ENCODE measurements at regions not wholly inside any gene's neighbourhood (a gene's known extent, or its start where the extent isn't known, plus 50 kb on each side); places are given as distances from the start of the nearest gene placed in this dataset.

DNA sequence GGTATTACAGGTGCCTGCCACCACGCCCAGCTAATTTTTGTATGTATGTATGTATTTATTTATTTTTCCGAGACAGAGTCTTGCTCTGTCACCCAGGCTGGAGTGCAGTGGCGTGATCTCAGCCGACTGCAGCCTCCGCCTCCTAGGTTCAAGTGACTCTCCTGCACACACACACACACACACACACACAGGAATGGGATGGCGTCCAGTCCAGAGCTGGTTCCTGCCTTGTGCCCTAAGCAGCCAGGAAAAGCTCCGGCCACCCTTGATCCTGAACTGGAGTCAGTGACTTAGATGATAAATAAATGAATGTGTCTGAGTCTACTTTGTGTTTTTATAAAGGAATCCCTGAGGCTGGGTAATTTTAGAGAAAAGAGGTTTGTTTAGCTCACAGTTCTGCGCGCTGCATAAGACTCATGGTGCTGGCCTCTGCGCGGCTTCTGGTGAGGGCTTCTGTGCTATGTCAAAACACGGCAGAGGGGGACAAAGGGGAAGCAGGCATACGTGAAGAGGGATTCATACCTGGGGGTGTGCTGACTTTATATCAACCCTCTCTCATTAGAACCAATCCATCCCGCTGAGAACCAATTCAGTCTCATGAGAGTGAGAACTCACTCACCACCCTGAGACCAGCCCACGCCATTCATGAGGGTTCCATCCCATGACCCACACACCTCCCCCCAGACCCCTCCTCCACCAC, 59.7 kb upstream of the PHLPP1 start:
- ATAC-seq (ENCODE audit: low FRiP score) = no peak
- DNase-seq (ENCODE audit: low spot score) = no peak
- TF ChIP-seq, protein P1, sequence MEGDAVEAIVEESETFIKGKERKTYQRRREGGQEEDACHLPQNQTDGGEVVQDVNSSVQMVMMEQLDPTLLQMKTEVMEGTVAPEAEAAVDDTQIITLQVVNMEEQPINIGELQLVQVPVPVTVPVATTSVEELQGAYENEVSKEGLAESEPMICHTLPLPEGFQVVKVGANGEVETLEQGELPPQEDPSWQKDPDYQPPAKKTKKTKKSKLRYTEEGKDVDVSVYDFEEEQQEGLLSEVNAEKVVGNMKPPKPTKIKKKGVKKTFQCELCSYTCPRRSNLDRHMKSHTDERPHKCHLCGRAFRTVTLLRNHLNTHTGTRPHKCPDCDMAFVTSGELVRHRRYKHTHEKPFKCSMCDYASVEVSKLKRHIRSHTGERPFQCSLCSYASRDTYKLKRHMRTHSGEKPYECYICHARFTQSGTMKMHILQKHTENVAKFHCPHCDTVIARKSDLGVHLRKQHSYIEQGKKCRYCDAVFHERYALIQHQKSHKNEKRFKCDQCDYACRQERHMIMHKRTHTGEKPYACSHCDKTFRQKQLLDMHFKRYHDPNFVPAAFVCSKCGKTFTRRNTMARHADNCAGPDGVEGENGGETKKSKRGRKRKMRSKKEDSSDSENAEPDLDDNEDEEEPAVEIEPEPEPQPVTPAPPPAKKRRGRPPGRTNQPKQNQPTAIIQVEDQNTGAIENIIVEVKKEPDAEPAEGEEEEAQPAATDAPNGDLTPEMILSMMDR (IDR thresholded peaks at IDR 0.05) = no peak

DNA sequence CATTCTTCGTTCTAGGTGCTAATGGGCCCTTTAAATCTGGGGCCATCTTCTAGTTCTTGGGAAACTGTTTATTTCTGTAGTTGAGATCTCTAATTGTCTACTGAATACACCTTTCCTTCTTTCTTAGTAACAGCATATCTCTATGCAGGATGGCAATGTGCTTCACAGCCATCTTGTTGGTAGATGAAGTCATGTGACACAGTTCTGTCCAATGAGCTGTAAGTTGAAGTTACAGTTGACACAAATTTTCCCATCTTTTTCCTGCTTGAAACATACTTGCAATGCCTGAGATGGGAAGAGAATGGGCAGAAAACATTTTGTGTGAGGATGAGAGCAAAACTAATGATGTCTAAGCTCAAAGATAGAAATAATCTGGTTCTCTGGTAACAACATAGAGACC, 57.3 kb upstream of the PHLPP1 start:
- ATAC-seq (ENCODE audit: low FRiP score) (no peak), DNase-seq (ENCODE audit: low spot score) (no peak)
- TF ChIP-seq, protein P1 (IDR thresholded peaks at IDR 0.05) = no peak

DNA sequence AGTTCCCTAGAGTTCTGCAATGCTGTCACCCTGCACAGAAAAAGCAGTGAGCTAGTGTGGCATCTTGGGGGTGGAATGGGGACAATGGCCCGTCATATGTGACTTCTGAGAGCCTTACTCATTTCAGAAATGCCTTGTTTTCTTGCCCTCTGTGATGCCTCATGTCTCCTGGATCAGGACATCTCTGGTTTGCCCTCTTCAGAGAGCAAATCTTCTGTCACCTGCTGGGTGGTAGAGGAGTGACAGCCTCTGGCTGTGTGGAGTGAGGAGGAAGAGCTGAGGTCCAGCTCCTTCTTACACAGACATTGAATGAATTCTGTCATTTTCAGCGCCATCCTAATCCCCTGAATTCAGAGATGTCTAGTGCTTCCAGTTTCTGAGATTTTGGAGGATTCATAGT, 55.6 kb upstream of the PHLPP1 start:
- TF ChIP-seq, protein P1 (IDR thresholded peaks at IDR 0.05) = no peak
- no peak for ATAC-seq (ENCODE audit: low FRiP score)
- DNase-seq (ENCODE audit: low spot score) = no peak

DNA sequence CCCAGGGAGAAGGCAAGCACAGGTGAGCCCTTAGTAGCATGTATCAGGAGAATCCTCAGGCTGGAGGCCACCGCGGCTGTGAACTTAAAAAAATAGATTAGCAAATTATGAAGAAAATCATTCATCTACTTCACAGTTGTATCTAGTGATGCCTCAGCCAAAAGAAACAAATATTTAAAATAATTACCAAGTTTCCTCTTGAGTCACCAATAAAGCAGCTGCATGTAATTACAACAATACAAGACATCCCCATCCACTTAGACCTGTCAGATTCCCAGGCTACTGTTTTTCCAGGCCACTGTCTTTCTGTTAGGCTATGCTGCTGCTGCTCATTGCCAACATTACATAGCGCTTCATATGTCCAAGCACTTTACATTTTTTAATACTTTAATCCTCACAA, 54.6 kb upstream of the PHLPP1 start:
- ATAC-seq (ENCODE audit: low FRiP score) = no peak
- TF ChIP-seq, protein P1 (IDR thresholded peaks at IDR 0.05) = no peak
- no peak for DNase-seq (ENCODE audit: low spot score)

DNA sequence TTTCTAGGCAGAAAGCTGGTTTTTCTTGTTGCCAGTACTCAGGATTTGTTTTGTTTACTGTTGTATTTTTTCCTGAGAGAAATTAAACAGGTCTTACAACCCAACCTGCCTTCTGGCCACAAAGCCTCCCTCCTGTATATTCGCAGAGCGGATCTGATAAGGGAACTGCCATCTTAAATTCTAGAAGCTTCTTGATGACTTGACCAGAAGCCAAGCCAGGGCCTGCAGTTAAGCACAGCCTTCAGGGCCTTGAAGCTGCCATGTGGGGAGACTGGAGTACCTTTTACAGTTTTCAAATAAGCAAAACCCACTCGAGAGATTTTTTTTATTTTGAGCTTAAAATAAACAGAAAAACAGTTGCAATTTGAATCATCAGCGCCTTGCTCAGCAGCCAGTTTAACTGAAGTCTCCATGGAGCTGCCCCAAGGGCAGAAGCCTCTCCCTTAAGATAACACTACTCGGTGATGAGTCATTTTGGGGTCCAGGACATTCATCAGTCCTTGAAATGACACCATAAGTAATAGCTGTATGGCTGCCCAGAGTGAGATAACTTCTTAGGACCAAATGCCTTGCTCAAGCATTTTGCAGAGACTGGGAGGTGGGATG, 51.5 kb upstream of the PHLPP1 start:
- TF ChIP-seq, protein P1 (IDR thresholded peaks at IDR 0.05) = no peak
- no peak for ATAC-seq (ENCODE audit: low FRiP score)
- no peak for DNase-seq (ENCODE audit: low spot score)

DNA sequence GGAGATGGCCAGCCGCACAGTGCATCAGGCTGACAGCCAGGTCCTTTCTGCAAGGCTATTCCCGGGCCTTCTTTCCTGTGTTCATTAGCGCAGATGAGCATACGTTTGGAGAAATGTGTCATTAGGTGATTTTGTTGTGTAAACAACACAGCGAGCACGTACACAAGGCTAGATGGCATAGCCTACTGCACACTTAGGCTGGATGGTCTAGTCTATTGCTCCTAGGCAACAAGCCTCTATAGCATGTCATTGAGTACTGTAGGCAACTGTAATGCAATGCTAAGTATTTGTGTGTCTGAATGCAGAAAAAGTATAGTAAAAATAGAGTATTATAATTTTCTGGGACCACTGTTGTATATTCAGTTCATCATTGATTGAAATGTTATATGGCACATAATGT, 50.9 kb upstream of the PHLPP1 start:
- TF ChIP-seq, protein P1 (IDR thresholded peaks at IDR 0.05) = no peak
- no peak for ATAC-seq (ENCODE audit: low FRiP score)
- DNase-seq (ENCODE audit: low spot score) = no peak

DNA sequence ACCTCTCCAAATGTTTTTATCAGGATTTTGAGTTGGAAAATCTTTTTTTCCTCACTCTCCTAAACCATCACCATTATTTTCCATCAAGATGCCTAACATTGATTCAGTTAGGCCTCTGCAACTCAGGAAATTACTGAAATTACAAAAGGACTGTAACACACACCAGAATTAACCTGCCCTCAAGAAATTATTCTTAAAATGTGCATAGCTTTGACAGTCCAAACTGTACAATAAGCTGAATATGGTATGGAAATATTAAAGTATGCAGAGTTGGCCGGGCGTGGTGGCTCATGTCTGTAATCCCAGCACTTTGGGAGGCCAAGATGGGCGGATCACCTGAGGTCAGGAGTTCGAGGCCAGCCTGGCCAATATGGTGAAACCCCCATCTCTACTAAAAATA, 50.2 kb upstream of the PHLPP1 start:
- TF ChIP-seq, protein P1 (IDR thresholded peaks at IDR 0.05) = no peak
- ATAC-seq (ENCODE audit: low FRiP score) (no peak), DNase-seq (ENCODE audit: low spot score) (no peak)

All from omental fat pad (tissue), 3 donors.